ENCODE measurements at regions not wholly inside any gene's neighbourhood (a gene's known extent, or its start where the extent isn't known, plus 50 kb on each side); places are given as distances from the start of the nearest gene placed in this dataset.
"Not testable (repeated sequence)": the region's sequence is repeated elsewhere in the genome, so short reads cannot be mapped to it uniquely, and the experiment has no call there.

DNA sequence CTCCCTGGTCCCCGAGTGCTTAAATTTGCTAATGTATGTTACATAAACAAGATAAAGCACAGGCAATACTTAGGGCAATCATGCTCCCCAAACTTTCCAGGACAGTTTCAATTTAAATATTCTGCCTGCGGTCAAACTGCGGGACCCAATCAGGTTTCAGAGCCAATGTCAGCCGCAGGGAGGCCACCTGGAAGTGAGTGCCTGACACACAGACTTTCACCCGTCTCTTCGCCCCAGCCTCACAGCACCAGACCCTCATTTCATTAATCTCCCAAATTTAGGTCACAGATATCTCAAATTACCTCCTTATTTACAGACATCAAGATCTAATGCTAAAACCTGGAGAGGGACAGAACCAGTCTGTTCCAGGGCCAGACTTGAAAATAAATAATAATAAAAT lies 107.2 kb upstream of the ALDH1A3 start:
- Histone ChIP-seq H3K9me3 (ENCODE audit: low read length) (no peaks in the 10 kb centered on the region), H3K9ac (ENCODE audit: low read length) (no peak overlapping the region), H3K4me1 (ENCODE audit: insufficient read depth, low read length) (no peaks in the 10 kb centered on the region), H3K4me3 (ENCODE audit: low read depth in 1 of 2, low read length in 2 of 2) (no peak overlapping the region), H3K27me3 (ENCODE audit: control insufficient read depth in 1 of 2, insufficient read depth in 2 of 2, low read length in 2 of 2) (no peaks in the 10 kb centered on the region), H3K36me3 (ENCODE audit: insufficient read depth, low read length) (no peaks in the 10 kb centered on the region), H3K27ac (ENCODE audit: low read depth, low read length) (no peak overlapping the region)

DNA sequence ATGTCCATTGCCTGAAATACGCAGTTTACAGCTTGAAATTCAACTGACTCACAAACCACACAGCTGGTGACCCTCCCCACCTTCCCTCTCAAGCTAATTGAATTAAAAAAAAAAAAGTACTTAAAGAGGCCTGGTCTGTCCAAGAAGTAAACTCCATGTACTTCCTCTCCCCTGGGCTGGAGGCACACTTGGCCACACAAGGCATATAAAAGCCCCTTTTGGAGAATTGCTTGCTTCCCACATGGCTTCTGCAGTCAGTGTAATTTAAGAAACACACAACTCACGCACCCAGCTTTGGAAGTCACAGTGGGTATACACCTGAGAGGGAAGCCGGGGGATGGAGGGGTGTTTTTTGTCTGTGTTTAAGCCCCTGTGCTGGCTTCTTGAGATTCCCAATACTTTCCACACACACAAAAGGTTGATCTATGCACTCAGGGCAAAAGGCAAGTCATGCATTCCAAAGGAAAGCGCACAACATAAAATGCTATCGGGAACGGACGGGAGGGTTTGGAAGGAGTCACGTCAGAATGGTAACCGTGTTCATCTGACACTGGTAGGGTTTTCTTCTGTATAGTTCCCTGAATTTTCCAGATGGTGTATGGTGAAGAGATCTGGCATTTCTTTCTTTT lies 106.6 kb upstream of the ALDH1A3 start:
- Histone ChIP-seq H3K9me3 (ENCODE audit: low read length) (no peaks in the 10 kb centered on the region), H3K4me1 (ENCODE audit: insufficient read depth, low read length) (no peaks in the 10 kb centered on the region), H3K27me3 (ENCODE audit: control insufficient read depth in 1 of 2, insufficient read depth in 2 of 2, low read length in 2 of 2) (no peaks in the 10 kb centered on the region), H3K4me3 (ENCODE audit: low read depth in 1 of 2, low read length in 2 of 2) (no peak overlapping the region), H3K9ac (ENCODE audit: low read length) (no peak overlapping the region), H3K36me3 (ENCODE audit: insufficient read depth, low read length) (no peaks in the 10 kb centered on the region), H3K27ac (ENCODE audit: low read depth, low read length) (no peak overlapping the region)

DNA sequence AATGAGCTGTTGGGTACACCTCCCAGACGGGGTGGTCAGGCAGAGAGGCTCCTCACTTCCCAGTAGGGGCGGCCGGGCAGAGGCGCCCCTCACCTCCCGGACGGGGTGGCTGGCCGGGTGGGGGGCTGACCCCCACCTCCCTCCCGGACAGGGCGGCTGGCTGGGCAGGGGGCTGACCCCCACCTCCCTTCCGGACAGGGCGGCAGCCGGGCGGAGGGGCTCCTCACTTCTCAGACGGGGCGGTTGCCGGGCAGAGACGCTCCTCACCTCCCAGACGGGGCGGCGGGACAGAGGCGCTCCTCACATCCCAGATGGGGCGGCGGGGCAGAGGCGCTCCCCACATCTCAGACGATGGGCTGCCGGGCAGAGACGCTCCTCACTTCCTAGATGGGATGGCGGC lies 105.6 kb upstream of the ALDH1A3 start:
- H3K4me1 ChIP-seq (ENCODE audit: insufficient read depth, low read length); H3K27ac ChIP-seq (ENCODE audit: low read depth, low read length); H3K36me3 ChIP-seq (ENCODE audit: insufficient read depth, low read length); H3K9ac ChIP-seq (ENCODE audit: low read length); H3K27me3 ChIP-seq (ENCODE audit: control insufficient read depth in 1 of 2, insufficient read depth in 2 of 2, low read length in 2 of 2); H3K9me3 ChIP-seq (ENCODE audit: low read length); H3K4me3 ChIP-seq (ENCODE audit: low read depth in 1 of 2, low read length in 2 of 2): not testable (repeated sequence)

DNA sequence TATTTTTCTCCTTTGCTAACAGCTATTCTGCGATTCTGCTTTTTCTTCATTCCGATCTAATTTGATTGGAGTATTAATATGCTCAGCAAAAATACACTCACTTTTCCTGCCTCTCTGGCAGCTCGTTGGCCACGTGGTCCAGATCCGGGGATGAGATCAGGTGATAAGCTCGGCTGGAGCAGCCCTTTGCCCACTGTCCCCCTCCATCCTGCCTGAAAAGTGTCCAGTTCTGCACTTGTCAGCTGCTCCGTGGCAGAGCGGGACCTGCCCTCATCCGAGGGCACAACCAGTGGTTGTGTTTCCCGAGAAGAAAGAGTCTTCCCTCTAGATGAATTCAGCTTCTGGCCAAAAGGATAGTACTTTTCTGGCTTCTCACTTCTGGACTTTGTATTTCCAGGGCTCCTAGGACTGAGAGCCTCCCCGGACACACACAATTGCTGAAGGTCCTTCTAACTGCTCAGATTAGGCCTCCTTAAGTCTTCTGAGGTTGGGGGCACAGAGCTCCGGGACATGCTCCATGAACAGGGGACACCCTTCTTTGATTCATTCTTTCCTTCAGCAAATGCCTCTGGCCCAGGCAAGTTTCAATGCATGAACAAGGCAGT lies 103.9 kb upstream of the ALDH1A3 start:
- H3K4me1 ChIP-seq (ENCODE audit: insufficient read depth, low read length) = no peaks in the 10 kb centered on the region
- H3K27ac ChIP-seq (ENCODE audit: low read depth, low read length) = no peak overlapping the region
- H3K36me3 ChIP-seq (ENCODE audit: insufficient read depth, low read length) = no peaks in the 10 kb centered on the region
- no peak overlapping the region for H3K9ac ChIP-seq (ENCODE audit: low read length)
- H3K9me3 ChIP-seq (ENCODE audit: low read length) = no peaks in the 10 kb centered on the region
- no peaks in the 10 kb centered on the region for H3K27me3 ChIP-seq (ENCODE audit: control insufficient read depth in 1 of 2, insufficient read depth in 2 of 2, low read length in 2 of 2)
- H3K4me3 ChIP-seq (ENCODE audit: low read depth in 1 of 2, low read length in 2 of 2) = no peak overlapping the region

DNA sequence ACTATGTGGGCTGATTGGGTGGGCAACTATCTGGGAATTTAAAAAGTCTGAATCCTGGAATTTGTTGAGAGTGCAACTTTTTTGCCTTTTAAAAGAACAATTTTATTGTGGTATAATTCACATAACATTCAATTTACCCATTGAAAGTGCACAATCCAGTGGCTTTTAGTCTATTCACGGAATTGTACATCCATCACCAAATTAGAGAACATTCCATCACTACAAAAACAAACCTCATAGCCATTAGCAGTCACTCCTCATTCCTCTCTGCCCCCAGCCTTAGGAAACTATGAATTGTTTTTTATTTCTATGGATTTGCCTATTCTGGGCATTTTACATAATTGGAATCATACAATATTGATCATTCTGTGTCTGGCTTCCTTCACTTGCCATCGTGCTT lies 101.8 kb upstream of the ALDH1A3 start:
- H3K9me3 ChIP-seq (ENCODE audit: low read length) = no peaks in the 10 kb centered on the region
- H3K36me3 ChIP-seq (ENCODE audit: insufficient read depth, low read length) = no peaks in the 10 kb centered on the region
- no peak overlapping the region for H3K9ac ChIP-seq (ENCODE audit: low read length)
- no peak overlapping the region for H3K27ac ChIP-seq (ENCODE audit: low read depth, low read length)
- no peaks in the 10 kb centered on the region for H3K4me1 ChIP-seq (ENCODE audit: insufficient read depth, low read length)
- no peak overlapping the region for H3K4me3 ChIP-seq (ENCODE audit: low read depth in 1 of 2, low read length in 2 of 2)
- no peaks in the 10 kb centered on the region for H3K27me3 ChIP-seq (ENCODE audit: control insufficient read depth in 1 of 2, insufficient read depth in 2 of 2, low read length in 2 of 2)

DNA sequence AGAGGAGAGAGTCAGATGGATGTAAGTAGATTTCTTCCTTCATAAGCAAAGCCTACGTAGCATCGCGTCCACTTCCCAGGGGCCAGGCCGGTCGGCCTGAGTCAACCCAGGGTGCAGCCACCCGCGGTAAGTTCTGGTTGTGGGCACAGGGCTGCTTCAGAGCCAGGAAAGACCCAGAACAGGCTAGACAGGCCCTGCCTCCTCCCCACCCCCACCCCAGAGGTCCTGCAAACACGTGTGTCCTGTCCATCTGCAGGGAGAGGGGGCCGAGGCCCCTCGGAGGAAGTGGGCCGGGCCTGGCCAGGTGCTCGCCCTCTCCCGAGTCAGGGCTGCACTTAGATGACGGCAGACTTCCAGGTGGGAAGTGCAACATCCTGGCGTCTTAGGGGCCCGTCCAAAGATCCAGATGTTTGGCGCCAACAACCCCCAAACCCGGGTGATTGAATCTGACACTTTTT lies 100.8 kb upstream of the ALDH1A3 start:
- H3K9me3 ChIP-seq (ENCODE audit: low read length) = no peaks in the 10 kb centered on the region

DNA sequence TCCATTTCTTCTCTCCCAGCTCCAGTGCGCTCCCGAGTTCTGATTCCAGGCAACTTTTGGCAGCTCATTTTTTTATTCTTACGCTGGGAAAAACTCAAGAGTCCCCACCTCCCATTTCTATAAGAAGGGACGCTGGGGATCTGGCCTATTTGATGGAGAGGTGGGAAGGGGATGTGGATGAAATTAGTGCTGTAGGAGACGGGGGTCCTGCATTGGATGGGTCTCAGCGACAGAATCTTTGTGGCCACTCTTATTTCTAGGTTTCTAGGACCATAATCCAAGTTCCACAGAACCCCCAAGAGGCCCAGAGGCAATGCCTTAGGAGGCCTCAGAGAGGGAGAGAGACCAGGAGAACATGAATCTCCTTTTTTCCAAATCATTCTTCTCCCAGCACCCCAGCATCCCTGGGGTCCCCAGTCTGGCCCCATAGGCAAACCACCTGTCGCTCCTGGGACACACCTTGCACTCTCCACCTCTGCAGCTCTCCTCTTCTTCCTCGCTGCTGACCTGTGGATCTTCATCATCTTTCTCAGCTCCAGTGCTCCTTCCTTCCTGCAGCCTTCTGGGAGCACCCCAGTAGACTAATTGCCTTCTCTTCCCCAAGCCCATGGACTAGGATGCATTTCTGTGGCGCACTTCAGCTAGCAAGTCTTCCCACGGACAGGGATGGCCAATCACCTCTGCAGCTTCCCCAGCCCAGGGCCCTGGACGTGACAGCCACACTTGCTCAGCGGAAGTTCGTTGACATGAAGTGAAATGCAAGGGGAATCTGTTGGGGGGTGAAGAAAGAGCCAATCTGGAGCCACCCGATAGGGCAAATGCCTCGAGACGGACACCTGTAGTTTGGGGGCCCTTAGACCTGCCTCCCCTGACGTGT lies 100.1 kb upstream of the ALDH1A3 start:
- Histone ChIP-seq H3K27me3 (ENCODE audit: control insufficient read depth in 1 of 2, insufficient read depth in 2 of 2, low read length in 2 of 2) (no peaks in the 10 kb centered on the region), H3K9ac (ENCODE audit: low read length) (no peak overlapping the region), H3K9me3 (ENCODE audit: low read length) (no peaks in the 10 kb centered on the region), H3K4me1 (ENCODE audit: insufficient read depth, low read length) (no peaks in the 10 kb centered on the region), H3K27ac (ENCODE audit: low read depth, low read length) (no peak overlapping the region), H3K4me3 (ENCODE audit: low read depth in 1 of 2, low read length in 2 of 2) (no peak overlapping the region), H3K36me3 (ENCODE audit: insufficient read depth, low read length) (no peaks in the 10 kb centered on the region)

More for the DNA sequence above, 100.8 kb upstream of the ALDH1A3 start:
- H3K9ac ChIP-seq (ENCODE audit: low read length) = no peak overlapping the region
- H3K36me3 ChIP-seq (ENCODE audit: insufficient read depth, low read length) = no peaks in the 10 kb centered on the region
- no peak overlapping the region for H3K4me3 ChIP-seq (ENCODE audit: low read depth in 1 of 2, low read length in 2 of 2)
- no peaks in the 10 kb centered on the region for H3K4me1 ChIP-seq (ENCODE audit: insufficient read depth, low read length)
- H3K27me3 ChIP-seq (ENCODE audit: control insufficient read depth in 1 of 2, insufficient read depth in 2 of 2, low read length in 2 of 2) = no peaks in the 10 kb centered on the region
- no peak overlapping the region for H3K27ac ChIP-seq (ENCODE audit: low read depth, low read length)

DNA sequence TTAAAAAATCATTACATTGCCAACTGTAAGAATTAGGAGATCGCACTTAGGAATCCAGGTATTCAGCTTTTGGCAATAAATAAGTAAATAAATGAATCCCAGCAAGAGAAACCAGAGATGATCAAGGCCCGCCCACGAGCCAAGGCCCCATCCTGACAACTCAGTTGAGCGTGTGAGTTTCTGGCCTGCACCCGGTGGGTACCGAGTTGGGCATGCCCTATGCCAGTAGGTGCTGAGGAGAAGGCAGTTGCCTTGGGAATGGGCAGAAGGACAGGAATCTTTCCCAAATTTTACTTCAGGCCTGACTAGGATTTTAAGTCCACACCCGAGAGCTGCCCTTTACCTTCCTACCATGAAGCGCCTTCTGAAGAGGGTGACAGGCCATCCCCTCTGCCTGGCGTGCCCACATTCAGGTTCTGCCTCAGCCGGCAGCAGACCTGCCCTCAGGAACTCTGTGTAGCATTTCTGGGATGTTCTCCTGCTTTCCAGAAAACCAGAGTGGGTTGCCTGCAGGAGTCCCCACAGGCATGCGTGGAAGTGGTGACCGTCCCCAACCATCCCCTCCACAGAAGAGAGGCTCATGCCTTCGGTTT lies 99.3 kb upstream of the ALDH1A3 start:
- no peaks in the 10 kb centered on the region for H3K9me3 ChIP-seq (ENCODE audit: low read length)
- no peaks in the 10 kb centered on the region for H3K36me3 ChIP-seq (ENCODE audit: insufficient read depth, low read length)
- H3K9ac ChIP-seq (ENCODE audit: low read length) = no peak overlapping the region
- H3K4me1 ChIP-seq (ENCODE audit: insufficient read depth, low read length) = no peaks in the 10 kb centered on the region
- H3K4me3 ChIP-seq (ENCODE audit: low read depth in 1 of 2, low read length in 2 of 2) = no peak overlapping the region
- H3K27me3 ChIP-seq (ENCODE audit: control insufficient read depth in 1 of 2, insufficient read depth in 2 of 2, low read length in 2 of 2) = no peaks in the 10 kb centered on the region
- no peak overlapping the region for H3K27ac ChIP-seq (ENCODE audit: low read depth, low read length)

DNA sequence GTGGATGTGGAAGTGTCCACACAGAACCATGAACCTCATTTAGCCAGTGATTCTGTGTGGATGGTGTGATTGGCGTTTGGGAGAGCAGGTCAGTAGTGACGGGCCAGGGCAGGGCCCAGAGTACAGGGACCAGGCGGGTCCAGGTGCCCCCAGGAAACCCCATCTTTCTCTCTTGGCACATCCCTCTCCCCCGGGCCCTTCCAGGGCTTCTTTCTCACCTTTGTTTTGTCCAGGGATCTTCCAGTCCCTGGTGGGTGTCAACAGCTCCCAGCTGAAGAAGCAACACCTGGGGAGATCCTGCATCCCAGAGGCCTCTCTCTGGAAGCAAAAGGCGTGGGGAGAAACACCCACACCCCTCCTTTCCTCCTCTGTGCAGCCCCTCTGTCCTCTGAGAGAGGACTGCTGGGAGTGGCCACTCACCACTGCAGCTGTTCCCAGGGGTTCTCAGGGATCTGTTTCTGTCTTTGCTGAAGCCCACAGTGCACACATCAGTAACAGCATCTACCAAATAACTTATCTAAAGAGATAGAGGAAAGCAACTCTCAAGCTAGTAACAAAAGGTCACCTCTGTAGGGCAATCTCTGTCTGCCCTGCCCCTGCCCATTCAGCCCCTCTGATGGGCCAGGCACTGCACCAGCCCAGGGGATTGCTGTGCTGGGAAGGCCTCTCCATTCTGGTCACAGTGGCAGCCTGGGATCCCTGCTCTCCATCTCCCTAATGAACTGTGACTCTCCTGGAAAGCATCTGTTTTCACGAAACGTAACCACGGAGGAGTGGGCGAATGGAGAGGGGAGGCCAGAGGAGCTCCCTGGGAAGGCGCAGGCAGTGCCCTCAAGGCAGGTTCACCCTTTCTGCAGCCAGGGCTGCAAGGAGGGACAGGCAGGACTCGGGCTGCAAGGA lies 98.3 kb upstream of the ALDH1A3 start:
- H3K27ac ChIP-seq (ENCODE audit: low read depth, low read length) = no peak overlapping the region
- H3K9me3 ChIP-seq (ENCODE audit: low read length) = no peaks in the 10 kb centered on the region
- H3K4me3 ChIP-seq (ENCODE audit: low read depth in 1 of 2, low read length in 2 of 2) = no peak overlapping the region
- H3K9ac ChIP-seq (ENCODE audit: low read length) = no peak overlapping the region
- no peaks in the 10 kb centered on the region for H3K27me3 ChIP-seq (ENCODE audit: control insufficient read depth in 1 of 2, insufficient read depth in 2 of 2, low read length in 2 of 2)
- no peaks in the 10 kb centered on the region for H3K36me3 ChIP-seq (ENCODE audit: insufficient read depth, low read length)
- H3K4me1 ChIP-seq (ENCODE audit: insufficient read depth, low read length) = no peaks in the 10 kb centered on the region

DNA sequence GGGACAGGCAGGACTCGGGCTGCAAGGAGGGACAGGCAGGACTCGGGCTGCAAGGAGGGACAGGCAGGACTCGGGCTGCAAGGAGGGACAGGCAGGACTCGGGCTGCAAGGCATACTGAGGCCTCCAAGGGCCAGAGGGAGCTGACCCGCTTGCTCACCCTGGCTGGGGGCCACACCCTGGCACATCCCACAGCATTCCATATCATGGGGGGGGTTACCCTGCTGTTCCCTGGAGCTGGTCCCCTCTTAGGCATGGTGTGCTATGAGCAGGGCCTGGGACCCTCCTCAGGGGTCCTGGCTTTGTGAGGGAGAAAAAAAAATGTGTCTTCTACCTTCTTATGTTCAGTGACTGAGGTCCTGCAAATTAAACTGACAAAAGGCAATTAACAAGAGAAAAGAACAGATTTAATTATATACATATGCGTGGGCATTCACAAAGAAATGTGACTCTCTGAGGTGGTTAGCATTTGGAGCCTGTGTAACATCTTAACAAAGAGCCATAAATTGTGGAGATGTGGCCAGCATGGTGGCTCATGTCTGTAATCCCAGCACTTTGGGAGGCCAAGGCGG lies 97.6 kb upstream of the ALDH1A3 start:
- H3K9me3 ChIP-seq (ENCODE audit: low read length) = no peaks in the 10 kb centered on the region
- no peaks in the 10 kb centered on the region for H3K4me1 ChIP-seq (ENCODE audit: insufficient read depth, low read length)
- H3K4me3 ChIP-seq (ENCODE audit: low read depth in 1 of 2, low read length in 2 of 2) = no peak overlapping the region
- no peak overlapping the region for H3K9ac ChIP-seq (ENCODE audit: low read length)
- H3K27ac ChIP-seq (ENCODE audit: low read depth, low read length) = no peak overlapping the region
- no peaks in the 10 kb centered on the region for H3K27me3 ChIP-seq (ENCODE audit: control insufficient read depth in 1 of 2, insufficient read depth in 2 of 2, low read length in 2 of 2)
- H3K36me3 ChIP-seq (ENCODE audit: insufficient read depth, low read length) = no peaks in the 10 kb centered on the region

Data from muscle layer of colon (tissue), 2 donors.